PC-9 (cell line): ENCODE measurements at regions not wholly inside any gene's neighbourhood (a gene's known extent, or its start where the extent isn't known, plus 50 kb on each side); places are given as distances from the start of the nearest gene placed in this dataset.

ENCODE experiments used
- BruUV-seq: library from RNA; stranded (reverse); fragments of 400-500 nt; replicated peaks from 2 replicates; lab custom pipeline; 2021; lab: Mats Ljungman, UMichigan
- CTCF ChIA-PET: fragments of 300-600 bp; sonication (Branson Sonifier 250); formaldehyde crosslinking; loops from one replicate; lab custom pipeline; 2022; ENCODE audit warnings: antibody characterized with exemption; lab: Charles Lee
- POLR2A ChIA-PET: fragments of 300-600 bp; sonication (Branson Sonifier 250); formaldehyde crosslinking; loops from one replicate; lab custom pipeline; 2022; ENCODE audit warnings: antibody characterized with exemption; ENCODE audit not compliant: unreplicated experiment; lab: Charles Lee
- DNase-seq, 2 experiments: peaks; one replicate each; pipeline versions ENCODE4 v3.0.0 to v3.0.0-alpha.2; 2015 to 2022; ENCODE audit warnings: mixed read lengths in 1 of 2
- H2AFZ ChIP-seq: fragments of 200-600 bp; sonication (generic); 2 replicates; pipeline ENCODE4 v1.8.1; 2017; ENCODE audit warnings: antibody characterized with exemption
- H3F3A ChIP-seq: fragments of 200-600 bp; sonication (generic); 2 replicates; pipeline ENCODE4 v1.8.1; 2017; ENCODE audit warnings: antibody characterized with exemption, mild to moderate bottlenecking, low read depth; ENCODE audit not compliant: insufficient read depth
- H3K27ac ChIP-seq: fragments of 200-600 bp; sonication (generic); 2 replicates; pipeline ENCODE4 v1.6.1; 2016; ENCODE audit warnings: mixed run types
- H3K27me3 ChIP-seq: fragments of 200-600 bp; sonication (generic); 2 replicates; pipeline ENCODE4 v1.6.1; 2016; ENCODE audit warnings: low read depth, mixed run types; ENCODE audit not compliant: insufficient read depth
- H3K36me3 ChIP-seq: fragments of 200-600 bp; sonication (generic); 2 replicates; pipeline ENCODE4 v1.6.1; 2016; ENCODE audit warnings: low read depth, mixed run types
- H3K4me1 ChIP-seq: fragments of 200-600 bp; sonication (generic); replicated peaks from 2 replicates; pipeline ENCODE4 v1.6.1; 2016; ENCODE audit warnings: mixed run types; ENCODE audit not compliant: insufficient read depth
- H3K4me2 ChIP-seq: fragments of 200-600 bp; sonication (generic); 2 replicates; pipeline ENCODE4 v1.6.1; 2017; ENCODE audit warnings: mixed run types
- H3K4me3 ChIP-seq: fragments of 200-600 bp; sonication (generic); 2 replicates; pipeline ENCODE4 v1.6.1; 2016; ENCODE audit warnings: mixed run types
- H3K79me2 ChIP-seq: fragments of 200-600 bp; sonication (generic); 2 replicates; pipeline ENCODE4 v1.6.1; 2017; ENCODE audit warnings: low read depth, mixed run types
- H3K9me2 ChIP-seq: fragments of 200-600 bp; sonication (generic); 2 replicates; pipeline ENCODE4 v1.8.1; 2017; ENCODE audit warnings: mild to moderate bottlenecking; ENCODE audit not compliant: insufficient read depth
- H3K9me3 ChIP-seq: fragments of 200-600 bp; sonication (generic); 2 replicates; pipeline ENCODE4 v1.8.1; 2016; ENCODE audit warnings: low read depth; ENCODE audit not compliant: insufficient read depth
- H4K20me1 ChIP-seq: fragments of 200-600 bp; sonication (generic); 2 replicates; pipeline ENCODE4 v1.8.1; 2017; ENCODE audit not compliant: insufficient read depth
- EZH2 ChIP-seq: fragments of 200-600 bp; sonication (generic); IDR thresholded peaks from 2 replicates; pipeline ENCODE4 v1.8.0; 2017; ENCODE audit warnings: antibody characterized with exemption, low read depth
- intact Hi-C: fragments of 100-400 bp; cut with micrococcal nuclease; formaldehyde crosslinking; loops from one replicate; pipeline ENCODE4 v1.10.0; 2022; ENCODE audit not compliant: unreplicated experiment
- TF ChIP-seq, protein P1 (sequence below): fragments of 200-600 bp; sonication (generic); conservative IDR thresholded peaks from 2 replicates; pipeline ENCODE4 v1.6.1; 2017; ENCODE audit warnings: mixed run types, antibody characterized with exemption, mild to moderate bottlenecking, moderate library complexity

DNA sequence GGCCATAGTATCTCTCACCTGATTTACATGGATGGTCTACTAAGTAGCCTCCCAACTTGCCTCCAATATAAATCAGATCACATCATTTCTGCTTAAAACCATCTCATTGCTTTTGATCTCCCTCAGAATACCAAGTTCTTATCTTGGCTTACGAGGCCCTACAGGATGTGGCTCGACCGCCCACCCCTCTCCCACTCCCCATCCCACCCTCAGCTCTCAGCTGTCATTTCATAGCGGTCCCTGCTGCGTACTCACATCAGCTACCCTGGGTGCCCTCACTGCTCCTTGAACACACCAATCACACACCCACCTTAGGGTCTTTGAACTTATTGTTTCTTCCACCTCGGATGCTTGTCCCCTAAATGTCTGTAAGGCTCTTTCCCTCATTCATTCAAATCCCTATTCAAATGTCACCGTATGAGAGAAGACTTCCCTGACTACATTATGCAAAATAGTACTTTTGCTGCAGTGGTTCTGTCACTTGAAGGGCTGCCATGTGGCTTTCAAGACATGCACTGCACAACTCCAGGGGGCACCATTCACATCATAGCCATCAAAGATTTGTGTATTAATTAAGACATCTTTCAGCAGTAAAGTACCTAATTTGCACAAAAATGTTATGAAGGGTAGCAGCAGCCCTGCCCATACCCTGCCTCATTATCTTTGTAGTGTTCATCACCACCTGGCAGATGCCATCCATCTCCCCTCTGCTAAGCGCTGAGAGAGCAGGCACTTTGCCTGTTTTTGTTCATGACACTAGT, 171.1 kb downstream of the ENC1 start:
- Histone ChIP-seq H3K79me2 (no peaks in the 10 kb centered on the region), H3K27me3 (no peaks in the 10 kb centered on the region), H3K9me3 (peaks cover 4% of the 10 kb centered on the region; the same call in 1 of the 2 replicates), H4K20me1 (no peaks in the 10 kb centered on the region), H3K4me1 (no peaks in the 10 kb centered on the region), H3K27ac (no peak overlapping the region), H3F3A (no peaks in the 10 kb centered on the region), H3K9me2 (no peaks in the 10 kb centered on the region), H3K4me3 (no peak overlapping the region), H2AFZ (no peak overlapping the region), H3K36me3 (no peaks in the 10 kb centered on the region), H3K4me2 (no peak overlapping the region)
- no peak for DNase-seq
- intact Hi-C loops, result no loop called here
- CTCF ChIA-PET, result no interaction called here
- TF ChIP-seq, protein P1, sequence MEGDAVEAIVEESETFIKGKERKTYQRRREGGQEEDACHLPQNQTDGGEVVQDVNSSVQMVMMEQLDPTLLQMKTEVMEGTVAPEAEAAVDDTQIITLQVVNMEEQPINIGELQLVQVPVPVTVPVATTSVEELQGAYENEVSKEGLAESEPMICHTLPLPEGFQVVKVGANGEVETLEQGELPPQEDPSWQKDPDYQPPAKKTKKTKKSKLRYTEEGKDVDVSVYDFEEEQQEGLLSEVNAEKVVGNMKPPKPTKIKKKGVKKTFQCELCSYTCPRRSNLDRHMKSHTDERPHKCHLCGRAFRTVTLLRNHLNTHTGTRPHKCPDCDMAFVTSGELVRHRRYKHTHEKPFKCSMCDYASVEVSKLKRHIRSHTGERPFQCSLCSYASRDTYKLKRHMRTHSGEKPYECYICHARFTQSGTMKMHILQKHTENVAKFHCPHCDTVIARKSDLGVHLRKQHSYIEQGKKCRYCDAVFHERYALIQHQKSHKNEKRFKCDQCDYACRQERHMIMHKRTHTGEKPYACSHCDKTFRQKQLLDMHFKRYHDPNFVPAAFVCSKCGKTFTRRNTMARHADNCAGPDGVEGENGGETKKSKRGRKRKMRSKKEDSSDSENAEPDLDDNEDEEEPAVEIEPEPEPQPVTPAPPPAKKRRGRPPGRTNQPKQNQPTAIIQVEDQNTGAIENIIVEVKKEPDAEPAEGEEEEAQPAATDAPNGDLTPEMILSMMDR, result no peak
- no peak for TF ChIP-seq EZH2
- POLR2A ChIA-PET, result no interaction called here
- BruUV-seq, result no TSS peak

- H3K79me2 ChIP-seq, result no peaks in the 10 kb centered on the region
- DNase-seq, result no peak
- no peaks in the 10 kb centered on the region for H3K27me3 ChIP-seq
- ChIA-PET CTCF (no interaction called here), POLR2A (no interaction called here)
- H3K9me2 ChIP-seq, result no peaks in the 10 kb centered on the region
- H2AFZ ChIP-seq, result no peak overlapping the region
- no peak overlapping the region for H3K4me2 ChIP-seq
- H4K20me1 ChIP-seq, result no peaks in the 10 kb centered on the region
- H3K9me3 ChIP-seq, result peaks cover 4% of the 10 kb centered on the region; the same call in 1 of the 2 replicates
- H3F3A ChIP-seq, result no peaks in the 10 kb centered on the region
- H3K36me3 ChIP-seq, result no peaks in the 10 kb centered on the region
- intact Hi-C loops, result no loop called here
- H3K27ac ChIP-seq, result no peak overlapping the region
- TF ChIP-seq, protein P1, result no peak
- no peak for TF ChIP-seq EZH2
- BruUV-seq, result no TSS peak
- H3K4me1 ChIP-seq, result no peaks in the 10 kb centered on the region
- no peak overlapping the region for H3K4me3 ChIP-seq
These were observed 172.1 kb downstream of the ENC1 start for GRCh38 chr5:74468421-74468820.

- TF ChIP-seq EZH2, result no peak
- Histone ChIP-seq H3K4me1 (no peaks in the 10 kb centered on the region), H3K27me3 (no peaks in the 10 kb centered on the region), H3K4me3 (no peak overlapping the region), H4K20me1 (no peaks in the 10 kb centered on the region), H3K4me2 (no peak overlapping the region), H3F3A (no peaks in the 10 kb centered on the region), H3K9me3 (peaks cover 4% of the 10 kb centered on the region; the same call in 1 of the 2 replicates), H2AFZ (no peak overlapping the region), H3K27ac (no peak overlapping the region), H3K79me2 (no peaks in the 10 kb centered on the region), H3K9me2 (no peaks in the 10 kb centered on the region), H3K36me3 (no peaks in the 10 kb centered on the region)
- CTCF ChIA-PET, result interaction anchor here (0.7 kb wide), 1 partner anchor 75 kb away, joined by 5 read pairs; no protein-coding TSS in a partner anchor
- intact Hi-C loops, result no loop called here
- no peak for DNase-seq
- POLR2A ChIA-PET, result no interaction called here
- BruUV-seq, result no TSS peak
These were observed 174.8 kb downstream of the ENC1 start for GRCh38 chr5:74465724-74466123.
